ENCODE measurements at regions not wholly inside any gene's neighbourhood (a gene's known extent, or its start where the extent isn't known, plus 50 kb on each side); places are given as distances from the start of the nearest gene placed in this dataset.

- DNase-seq, result no peak
These were observed 77.3 kb upstream of the CDH5 start for GRCh38 chr16:66289051-66289680.

GRCh38 chr16:66287926-66288325 is 78.6 kb upstream of the CDH5 start:
- DNase-seq, result no peak

- no peak for DNase-seq
These were observed 79.1 kb upstream of the CDH5 start for GRCh38 chr16:66287416-66287815.

GRCh38 chr16:66286527-66286926 is 80.0 kb upstream of the CDH5 start:
- no peak for DNase-seq

GRCh38 chr16:66278604-66279262 is 87.8 kb upstream of the CDH5 start:
- DNase-seq, result no peak

- no peak for DNase-seq
These were observed 88.4 kb upstream of the CDH5 start for GRCh38 chr16:66278111-66278531.

- DNase-seq, result no peak
These were observed 89.0 kb upstream of the CDH5 start for GRCh38 chr16:66277311-66278070.

GRCh38 chr16:66275775-66276428 is 90.6 kb upstream of the CDH5 start:
- peak in 1 of 2 donors; percentile 10 for DNase-seq

GRCh38 chr16:66274335-66275110 is 92.0 kb upstream of the CDH5 start:
- DNase-seq, result no peak

- no peak for DNase-seq
These were observed 92.7 kb upstream of the CDH5 start for GRCh38 chr16:66273644-66274334.

GRCh38 chr16:66273053-66273452 is 93.4 kb upstream of the CDH5 start:
- DNase-seq, result no peak

- no peak for DNase-seq
These were observed 94.0 kb upstream of the CDH5 start for GRCh38 chr16:66272461-66272860.

- DNase-seq, result no peak
These were observed 95.1 kb upstream of the CDH5 start for GRCh38 chr16:66271074-66272060.

- peak; percentile 69 to 74 for DNase-seq
These were observed 96.1 kb upstream of the CDH5 start for GRCh38 chr16:66270333-66270927.

GRCh38 chr16:66269617-66270332 is 96.7 kb upstream of the CDH5 start:
- no peak for DNase-seq

- DNase-seq, result no peak
These were observed 99.0 kb upstream of the CDH5 start for GRCh38 chr16:66267292-66268014.

- DNase-seq, result no peak
These were observed 99.8 kb upstream of the CDH5 start for GRCh38 chr16:66266436-66267291.

GRCh38 chr16:66265556-66266141 is 100.8 kb upstream of the CDH5 start:
- DNase-seq, result no peak
